Body of pancreas (tissue), 4 donors: ENCODE measurements at regions not wholly inside any gene's neighbourhood (a gene's known extent, or its start where the extent isn't known, plus 50 kb on each side); places are given as distances from the start of the nearest gene placed in this dataset.

Experiments
- ATAC-seq: fragments of 150-250 bp; one replicate; pipeline ENCODE4 v1.9.1; 2016
- DNase-seq, 4 donors: peaks; one replicate each; pipeline ENCODE4 v3.0.0-alpha.2; 2019
- H3K27ac ChIP-seq, 4 donors: fragments of 200-600 bp; sonication (generic); 1 replicate in 3 of 4; 2 replicates in 1 of 4; pipeline versions ENCODE4 v1.5.1 to v1.6.1; 2016 to 2019; ENCODE audit warnings: mild to moderate bottlenecking in 1 of 4, mixed read lengths in 1 of 4, moderate library complexity in 1 of 4
- H3K27me3 ChIP-seq, 2 donors: fragments of 200-600 bp; sonication (generic); one replicate each; pipeline ENCODE4 v1.6.0; 2016; ENCODE audit warnings: mild to moderate bottlenecking in 1 of 2
- H3K36me3 ChIP-seq, 2 donors: fragments of 200-600 bp; sonication (generic); replicated peaks in 1 of 2; 2 replicates each; pipeline ENCODE4 v1.5.1; 2016; ENCODE audit warnings: low read depth in 2 of 2; ENCODE audit not compliant: insufficient read depth in 1 of 2
- H3K4me1 ChIP-seq: fragments of 200-600 bp; sonication (generic); one replicate; pipeline ENCODE4 v1.6.0; 2016
- H3K4me3 ChIP-seq, 2 donors: fragments of 200-600 bp; sonication (generic); 1 replicate in 1 of 2; 2 replicates in 1 of 2; pipeline ENCODE4 v1.5.1; 2016 to 2019
- H3K9me3 ChIP-seq, 3 donors: fragments of 200-600 bp; sonication (generic); 1 replicate in 2 of 3; 2 replicates in 1 of 3; pipeline ENCODE4 v1.5.1; 2016
- POLR2A ChIP-seq, 3 donors: fragments of 450-650 bp; IDR thresholded peaks; one replicate each; pipeline ENCODE4 v1.6.1; 2016; ENCODE audit warnings: antibody characterized with exemption in 3 of 3, mild to moderate bottlenecking in 2 of 3
- WGBS, 2 donors: methylation state at CpG; one replicate each; pipeline ENCODE4 v1.1.5; 2017; 5-methylcytosine and 5-hydroxymethylcytosine counted together
- intact Hi-C: fragments of 100-400 bp; cut with DNase I; formaldehyde crosslinking; loops from one replicate; pipeline ENCODE4 v1.15.1; 2023
- TF ChIP-seq, protein P1 (sequence below), 7 experiments: fragments of 450-650 bp in 4 of 7; fragments of 200-600 bp in 3 of 7; sonication (generic) in 3 of 7; IDR thresholded peaks; one replicate each; pipeline ENCODE4 v1.5.1; 2016 to 2019; ENCODE audit warnings: antibody characterized with exemption in 7 of 7

DNA sequence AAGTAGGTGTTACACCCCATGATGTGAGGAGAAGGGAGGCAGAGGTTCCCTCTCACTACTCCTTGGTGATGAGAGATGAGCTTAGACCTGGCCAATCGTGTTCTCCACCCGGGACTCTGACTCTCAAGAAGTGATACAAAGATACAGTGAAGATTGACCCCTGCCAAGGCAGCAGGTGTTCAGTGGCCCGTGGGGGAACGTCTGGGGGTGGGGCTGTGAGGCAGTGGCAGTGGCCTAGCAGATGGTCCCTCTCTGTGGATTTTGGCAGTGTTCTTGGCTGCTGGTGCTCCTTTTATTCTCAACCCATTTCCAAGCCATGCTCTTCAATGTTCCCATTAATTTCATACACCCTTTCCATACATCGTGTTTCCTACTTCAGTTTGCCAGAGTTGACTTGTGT lies 120.4 kb upstream of the NEDD4L start:
- DNase-seq (no peak), ATAC-seq (no peak)
- intact Hi-C loops = no loop called here
- 43 to 63% methylated on average over 3 to 5 of the region's 5 CpGs for WGBS, 2 donors
- Histone ChIP-seq H3K27me3 (no peaks in the 10 kb centered on the region), H3K4me1 (no peaks in the 10 kb centered on the region), H3K9me3 (no peaks in the 10 kb centered on the region), H3K27ac (no peak overlapping the region), H3K36me3 (no peaks in the 10 kb centered on the region), H3K4me3 (no peak overlapping the region)
- TF ChIP-seq POLR2A (IDR thresholded peaks at IDR 0.05) = no peak
- TF ChIP-seq, protein P1, sequence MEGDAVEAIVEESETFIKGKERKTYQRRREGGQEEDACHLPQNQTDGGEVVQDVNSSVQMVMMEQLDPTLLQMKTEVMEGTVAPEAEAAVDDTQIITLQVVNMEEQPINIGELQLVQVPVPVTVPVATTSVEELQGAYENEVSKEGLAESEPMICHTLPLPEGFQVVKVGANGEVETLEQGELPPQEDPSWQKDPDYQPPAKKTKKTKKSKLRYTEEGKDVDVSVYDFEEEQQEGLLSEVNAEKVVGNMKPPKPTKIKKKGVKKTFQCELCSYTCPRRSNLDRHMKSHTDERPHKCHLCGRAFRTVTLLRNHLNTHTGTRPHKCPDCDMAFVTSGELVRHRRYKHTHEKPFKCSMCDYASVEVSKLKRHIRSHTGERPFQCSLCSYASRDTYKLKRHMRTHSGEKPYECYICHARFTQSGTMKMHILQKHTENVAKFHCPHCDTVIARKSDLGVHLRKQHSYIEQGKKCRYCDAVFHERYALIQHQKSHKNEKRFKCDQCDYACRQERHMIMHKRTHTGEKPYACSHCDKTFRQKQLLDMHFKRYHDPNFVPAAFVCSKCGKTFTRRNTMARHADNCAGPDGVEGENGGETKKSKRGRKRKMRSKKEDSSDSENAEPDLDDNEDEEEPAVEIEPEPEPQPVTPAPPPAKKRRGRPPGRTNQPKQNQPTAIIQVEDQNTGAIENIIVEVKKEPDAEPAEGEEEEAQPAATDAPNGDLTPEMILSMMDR (IDR thresholded peaks at IDR 0.05) = no peak

DNA sequence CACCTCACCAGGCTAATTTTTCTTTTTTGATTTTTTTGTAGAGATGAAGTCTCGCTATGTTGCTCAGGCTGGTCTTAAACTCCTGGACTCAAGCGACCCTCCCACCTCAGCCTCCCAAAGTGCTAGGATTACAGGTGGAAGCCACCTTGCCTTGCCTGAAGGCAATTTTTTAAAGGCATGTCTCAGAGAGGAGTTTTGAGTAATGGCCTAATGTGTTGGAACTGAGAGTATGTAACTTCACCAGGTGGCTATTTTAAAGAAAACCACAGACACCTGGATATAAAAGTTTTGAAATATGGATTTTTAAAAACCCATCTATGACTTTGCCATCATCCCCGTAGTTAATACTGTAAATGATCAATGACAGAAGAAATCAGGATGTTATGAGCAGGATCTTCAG lies 119.8 kb upstream of the ATP8B1 start:
- Histone ChIP-seq H3K27ac (no peak overlapping the region), H3K9me3 (no peaks in the 10 kb centered on the region), H3K36me3 (no peaks in the 10 kb centered on the region), H3K4me1 (no peaks in the 10 kb centered on the region), H3K27me3 (no peaks in the 10 kb centered on the region), H3K4me3 (no peak overlapping the region)
- ATAC-seq (no peak), DNase-seq (no peak)
- 84 to 97% methylated on average over 3 of the region's 3 CpGs for WGBS, 2 donors
- TF ChIP-seq, protein P1 (IDR thresholded peaks at IDR 0.05) = no peak
- TF ChIP-seq POLR2A (IDR thresholded peaks at IDR 0.05) = no peak
- intact Hi-C loops = no loop called here

DNA sequence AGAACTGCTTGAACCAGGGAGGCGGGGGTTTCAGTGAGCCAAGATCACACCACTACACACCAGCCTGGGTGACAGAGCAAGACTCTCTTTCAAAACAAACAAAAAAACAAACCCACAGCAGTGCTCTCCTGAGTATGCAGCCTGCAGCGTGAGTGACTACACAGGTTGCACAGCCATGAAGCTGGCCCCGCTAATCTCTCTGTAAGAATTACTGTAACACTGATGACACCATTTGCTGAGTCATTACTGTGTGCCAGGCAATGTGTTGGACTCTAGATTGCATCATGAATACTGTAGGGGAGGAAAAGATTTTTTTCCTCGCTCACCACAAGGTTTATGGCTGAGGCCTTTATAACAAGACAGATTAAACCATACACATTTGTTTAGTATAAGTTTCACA lies 118.6 kb upstream of the ATP8B1 start:
- H3K4me1 ChIP-seq = no peaks in the 10 kb centered on the region
- no peak overlapping the region for H3K4me3 ChIP-seq
- no peaks in the 10 kb centered on the region for H3K9me3 ChIP-seq
- 90 to 97% methylated on average over 4 of the region's 4 CpGs for WGBS, 2 donors
- no peak overlapping the region for H3K27ac ChIP-seq
- intact Hi-C loops = no loop called here
- TF ChIP-seq POLR2A (IDR thresholded peaks at IDR 0.05) = no peak
- TF ChIP-seq, protein P1 (IDR thresholded peaks at IDR 0.05) = no peak
- no peaks in the 10 kb centered on the region for H3K36me3 ChIP-seq
- H3K27me3 ChIP-seq = no peaks in the 10 kb centered on the region
- ATAC-seq (no peak), DNase-seq (no peak)

- DNase-seq = no peak
- WGBS, 2 donors = 91 to 93% methylated on average over 1 of the region's 1 CpG
- intact Hi-C loops = no loop called here
- no peak overlapping the region for H3K27ac ChIP-seq
- H3K36me3 ChIP-seq = no peaks in the 10 kb centered on the region
- H3K4me1 ChIP-seq = peaks cover 10% of the 10 kb centered on the region
- no peak for TF ChIP-seq POLR2A (IDR thresholded peaks at IDR 0.05)
- TF ChIP-seq, protein P1 (IDR thresholded peaks at IDR 0.05) = no peak
- no peak for ATAC-seq
- H3K4me3 ChIP-seq = no peak overlapping the region
- no peaks in the 10 kb centered on the region for H3K27me3 ChIP-seq
- no peaks in the 10 kb centered on the region for H3K9me3 ChIP-seq
Measured at GRCh38 chr18:57920036-57920435, 116.9 kb upstream of the ATP8B1 start.

- DNase-seq = no peak
- intact Hi-C loops = no loop called here
- Histone ChIP-seq H3K9me3 (no peaks in the 10 kb centered on the region), H3K36me3 (no peaks in the 10 kb centered on the region), H3K4me3 (no peak overlapping the region), H3K27ac (no peak overlapping the region), H3K4me1 (peaks cover 10% of the 10 kb centered on the region), H3K27me3 (no peaks in the 10 kb centered on the region)
- 63 to 83% methylated on average over 3 of the region's 3 CpGs for WGBS, 2 donors
- TF ChIP-seq POLR2A (IDR thresholded peaks at IDR 0.05) = no peak
- TF ChIP-seq, protein P1 (IDR thresholded peaks at IDR 0.05) = no peak
- no peak for ATAC-seq
Measured at GRCh38 chr18:57918601-57919000, 115.5 kb upstream of the ATP8B1 start.
